ENCODE measurements at regions not wholly inside any gene's neighbourhood (a gene's known extent, or its start where the extent isn't known, plus 50 kb on each side); places are given as distances from the start of the nearest gene placed in this dataset.
A peak's percentile ranks its signal among the peaks of the same experiment; 100 is the strongest.
"Not testable (repeated sequence)": the region's sequence is repeated elsewhere in the genome, so short reads cannot be mapped to it uniquely, and the experiment has no call there.

- peaks cover 0 to 11% (median 0%) of the 10 kb centered on the region in 5 donors for H3K9me3 ChIP-seq (ENCODE audit: control insufficient read depth in 5 of 5, low read length in 5 of 5)
- H3K4me1 ChIP-seq (ENCODE audit: control insufficient read depth in 5 of 5, insufficient read depth in 5 of 5, low read length in 5 of 5), result no peaks in the 10 kb centered on the region
- H3K27ac ChIP-seq (ENCODE audit: low read depth, low read length), result no peak overlapping the region
- no peaks in the 10 kb centered on the region for H3K36me3 ChIP-seq (ENCODE audit: control insufficient read depth in 5 of 5, insufficient read depth in 5 of 5, low read length in 5 of 5)
- H3K9ac ChIP-seq (ENCODE audit: low read length in 5 of 5), result no peak overlapping the region
- no peak overlapping the region for H3K4me3 ChIP-seq (ENCODE audit: low read depth in 1 of 5, low read length in 5 of 5)
- H3K27me3 ChIP-seq (ENCODE audit: control insufficient read depth in 5 of 5, insufficient read depth in 4 of 5, low read length in 5 of 5), result peaks cover 0 to 2% (median 0%) of the 10 kb centered on the region in 5 donors
Observed at GRCh38 chr7:57638666-57639065, 188.7 kb downstream of the ZNF716 start.

- no peak overlapping the region for H3K27ac ChIP-seq (ENCODE audit: low read depth, low read length)
- no peaks in the 10 kb centered on the region for H3K4me1 ChIP-seq (ENCODE audit: control insufficient read depth in 5 of 5, insufficient read depth in 5 of 5, low read length in 5 of 5)
- peaks cover 0 to 2% (median 0%) of the 10 kb centered on the region in 5 donors for H3K27me3 ChIP-seq (ENCODE audit: control insufficient read depth in 5 of 5, insufficient read depth in 4 of 5, low read length in 5 of 5)
- no peak overlapping the region for H3K4me3 ChIP-seq (ENCODE audit: low read depth in 1 of 5, low read length in 5 of 5)
- no peaks in the 10 kb centered on the region for H3K36me3 ChIP-seq (ENCODE audit: control insufficient read depth in 5 of 5, insufficient read depth in 5 of 5, low read length in 5 of 5)
- H3K9me3 ChIP-seq (ENCODE audit: control insufficient read depth in 5 of 5, low read length in 5 of 5), result peaks cover 0 to 18% (median 0%) of the 10 kb centered on the region in 5 donors
- H3K9ac ChIP-seq (ENCODE audit: low read length in 5 of 5), result no peak overlapping the region
Observed at GRCh38 chr7:57641521-57642067, 191.6 kb downstream of the ZNF716 start.

- no peaks in the 10 kb centered on the region for H3K36me3 ChIP-seq (ENCODE audit: control insufficient read depth in 5 of 5, insufficient read depth in 5 of 5, low read length in 5 of 5)
- peaks cover 0 to 23% (median 0%) of the 10 kb centered on the region in 5 donors for H3K9me3 ChIP-seq (ENCODE audit: control insufficient read depth in 5 of 5, low read length in 5 of 5)
- peaks cover 0 to 2% (median 0%) of the 10 kb centered on the region in 5 donors for H3K27me3 ChIP-seq (ENCODE audit: control insufficient read depth in 5 of 5, insufficient read depth in 4 of 5, low read length in 5 of 5)
- no peak overlapping the region for H3K9ac ChIP-seq (ENCODE audit: low read length in 5 of 5)
- no peak overlapping the region for H3K27ac ChIP-seq (ENCODE audit: low read depth, low read length)
- no peak overlapping the region for H3K4me3 ChIP-seq (ENCODE audit: low read depth in 1 of 5, low read length in 5 of 5)
- H3K4me1 ChIP-seq (ENCODE audit: control insufficient read depth in 5 of 5, insufficient read depth in 5 of 5, low read length in 5 of 5), result no peaks in the 10 kb centered on the region
Observed at GRCh38 chr7:57642730-57643129, 192.8 kb downstream of the ZNF716 start.

- peaks cover 0 to 43% (median 12%) of the 10 kb centered on the region in 5 donors for H3K9me3 ChIP-seq (ENCODE audit: control insufficient read depth in 5 of 5, low read length in 5 of 5)
Observed at GRCh38 chr7:57646219-57646900, 196.4 kb downstream of the ZNF716 start.

GRCh38 chr7:57646901-57647246 is 196.9 kb downstream of the ZNF716 start:
- Histone ChIP-seq H3K36me3 (ENCODE audit: control insufficient read depth in 5 of 5, insufficient read depth in 5 of 5, low read length in 5 of 5) (no peaks in the 10 kb centered on the region), H3K27ac (ENCODE audit: low read depth, low read length) (no peak overlapping the region), H3K9ac (ENCODE audit: low read length in 5 of 5) (no peak overlapping the region), H3K4me3 (ENCODE audit: low read depth in 1 of 5, low read length in 5 of 5) (no peak overlapping the region), H3K27me3 (ENCODE audit: control insufficient read depth in 5 of 5, insufficient read depth in 4 of 5, low read length in 5 of 5) (peaks cover 0 to 2% (median 0%) of the 10 kb centered on the region in 5 donors), H3K9me3 (ENCODE audit: control insufficient read depth in 5 of 5, low read length in 5 of 5) (peaks cover 0 to 43% (median 12%) of the 10 kb centered on the region in 5 donors), H3K4me1 (ENCODE audit: control insufficient read depth in 5 of 5, insufficient read depth in 5 of 5, low read length in 5 of 5) (no peaks in the 10 kb centered on the region)

More at GRCh38 chr7:57646219-57646900, 196.4 kb downstream of the ZNF716 start:
- H3K27me3 ChIP-seq (ENCODE audit: control insufficient read depth in 5 of 5, insufficient read depth in 4 of 5, low read length in 5 of 5), result peaks cover 0 to 2% (median 0%) of the 10 kb centered on the region in 5 donors
- no peaks in the 10 kb centered on the region for H3K4me1 ChIP-seq (ENCODE audit: control insufficient read depth in 5 of 5, insufficient read depth in 5 of 5, low read length in 5 of 5)
- H3K27ac ChIP-seq (ENCODE audit: low read depth, low read length), result no peak overlapping the region
- H3K36me3 ChIP-seq (ENCODE audit: control insufficient read depth in 5 of 5, insufficient read depth in 5 of 5, low read length in 5 of 5), result no peaks in the 10 kb centered on the region
- no peak overlapping the region for H3K9ac ChIP-seq (ENCODE audit: low read length in 5 of 5)
- H3K4me3 ChIP-seq (ENCODE audit: low read depth in 1 of 5, low read length in 5 of 5), result no peak overlapping the region

- peaks cover 0 to 65% (median 31%) of the 10 kb centered on the region in 5 donors for H3K9me3 ChIP-seq (ENCODE audit: control insufficient read depth in 5 of 5, low read length in 5 of 5)
Observed at GRCh38 chr7:57650401-57650800, 200.4 kb downstream of the ZNF716 start.

GRCh38 chr7:57651006-57651405 is 201.0 kb downstream of the ZNF716 start:
- H3K9ac ChIP-seq (ENCODE audit: low read length in 5 of 5), result no peak overlapping the region
- no peaks in the 10 kb centered on the region for H3K36me3 ChIP-seq (ENCODE audit: control insufficient read depth in 5 of 5, insufficient read depth in 5 of 5, low read length in 5 of 5)
- no peaks in the 10 kb centered on the region for H3K4me1 ChIP-seq (ENCODE audit: control insufficient read depth in 5 of 5, insufficient read depth in 5 of 5, low read length in 5 of 5)
- H3K9me3 ChIP-seq (ENCODE audit: control insufficient read depth in 5 of 5, low read length in 5 of 5), result peaks cover 0 to 60% (median 31%) of the 10 kb centered on the region in 5 donors
- no peak overlapping the region for H3K27ac ChIP-seq (ENCODE audit: low read depth, low read length)
- H3K4me3 ChIP-seq (ENCODE audit: low read depth in 1 of 5, low read length in 5 of 5), result no peak overlapping the region
- H3K27me3 ChIP-seq (ENCODE audit: control insufficient read depth in 5 of 5, insufficient read depth in 4 of 5, low read length in 5 of 5), result no peaks in the 10 kb centered on the region

More at GRCh38 chr7:57650401-57650800, 200.4 kb downstream of the ZNF716 start:
- not testable (repeated sequence) for H3K36me3 ChIP-seq (ENCODE audit: control insufficient read depth in 5 of 5, insufficient read depth in 5 of 5, low read length in 5 of 5); H3K27me3 ChIP-seq (ENCODE audit: control insufficient read depth in 5 of 5, insufficient read depth in 4 of 5, low read length in 5 of 5); H3K4me1 ChIP-seq (ENCODE audit: control insufficient read depth in 5 of 5, insufficient read depth in 5 of 5, low read length in 5 of 5); H3K9ac ChIP-seq (ENCODE audit: low read length in 5 of 5); H3K4me3 ChIP-seq (ENCODE audit: low read depth in 1 of 5, low read length in 5 of 5); H3K27ac ChIP-seq (ENCODE audit: low read depth, low read length)

- H3K27ac ChIP-seq (ENCODE audit: low read depth, low read length); H3K27me3 ChIP-seq (ENCODE audit: control insufficient read depth in 5 of 5, insufficient read depth in 4 of 5, low read length in 5 of 5); H3K4me3 ChIP-seq (ENCODE audit: low read depth in 1 of 5, low read length in 5 of 5); H3K36me3 ChIP-seq (ENCODE audit: control insufficient read depth in 5 of 5, insufficient read depth in 5 of 5, low read length in 5 of 5); H3K4me1 ChIP-seq (ENCODE audit: control insufficient read depth in 5 of 5, insufficient read depth in 5 of 5, low read length in 5 of 5); H3K9ac ChIP-seq (ENCODE audit: low read length in 5 of 5): not testable (repeated sequence)
- H3K9me3 ChIP-seq (ENCODE audit: control insufficient read depth in 5 of 5, low read length in 5 of 5), result peaks cover 0 to 60% (median 31%) of the 10 kb centered on the region in 5 donors
Observed at GRCh38 chr7:57651611-57652010, 201.6 kb downstream of the ZNF716 start.

- Histone ChIP-seq H3K9ac (ENCODE audit: low read length in 5 of 5) (no peak overlapping the region), H3K27me3 (ENCODE audit: control insufficient read depth in 5 of 5, insufficient read depth in 4 of 5, low read length in 5 of 5) (no peaks in the 10 kb centered on the region), H3K9me3 (ENCODE audit: control insufficient read depth in 5 of 5, low read length in 5 of 5) (peaks cover 0 to 48% (median 31%) of the 10 kb centered on the region in 5 donors)
Observed at GRCh38 chr7:57653262-57653830, 203.4 kb downstream of the ZNF716 start.

GRCh38 chr7:57655156-57655871 is 205.3 kb downstream of the ZNF716 start:
- not testable (repeated sequence) for H3K27ac ChIP-seq (ENCODE audit: low read depth, low read length); H3K4me3 ChIP-seq (ENCODE audit: low read depth in 1 of 5, low read length in 5 of 5); H3K9ac ChIP-seq (ENCODE audit: low read length in 5 of 5); H3K36me3 ChIP-seq (ENCODE audit: control insufficient read depth in 5 of 5, insufficient read depth in 5 of 5, low read length in 5 of 5); H3K27me3 ChIP-seq (ENCODE audit: control insufficient read depth in 5 of 5, insufficient read depth in 4 of 5, low read length in 5 of 5); H3K4me1 ChIP-seq (ENCODE audit: control insufficient read depth in 5 of 5, insufficient read depth in 5 of 5, low read length in 5 of 5)
- H3K9me3 ChIP-seq (ENCODE audit: control insufficient read depth in 5 of 5, low read length in 5 of 5), result peaks cover 0 to 42% (median 24%) of the 10 kb centered on the region in 5 donors

More at GRCh38 chr7:57653262-57653830, 203.4 kb downstream of the ZNF716 start:
- H3K4me3 ChIP-seq (ENCODE audit: low read depth in 1 of 5, low read length in 5 of 5), result peak overlapping the region in 1 of 5 donors; percentile 22
- H3K27ac ChIP-seq (ENCODE audit: low read depth, low read length), result no peak overlapping the region
- no peaks in the 10 kb centered on the region for H3K36me3 ChIP-seq (ENCODE audit: control insufficient read depth in 5 of 5, insufficient read depth in 5 of 5, low read length in 5 of 5)
- H3K4me1 ChIP-seq (ENCODE audit: control insufficient read depth in 5 of 5, insufficient read depth in 5 of 5, low read length in 5 of 5), result no peaks in the 10 kb centered on the region

All from subcutaneous abdominal adipose tissue (tissue), 5 donors.